GM10266 (cell line): ENCODE measurements at regions not wholly inside any gene's neighbourhood (a gene's known extent, or its start where the extent isn't known, plus 50 kb on each side); places are given as distances from the start of the nearest gene placed in this dataset.

Experiments
- DNase-seq: peaks from one replicate; pipeline ENCODE4 v3.0.0; 2012; ENCODE audit errors: extremely low spot score
- CTCF ChIP-seq: IDR thresholded peaks from 2 replicates; pipeline ENCODE4 v1.5.1; 2012; ENCODE audit warnings: mild to moderate bottlenecking, low read depth; ENCODE audit not compliant: control insufficient read depth, insufficient read depth; ENCODE audit errors: missing control alignments

GRCh38 chr13:69109891-69110525 lies 997.6 kb upstream of the ATXN8OS start:
- no peak for DNase-seq
- no peak for TF ChIP-seq CTCF

GRCh38 chr13:69108486-69108885 lies 999.1 kb upstream of the ATXN8OS start:
- no peak for DNase-seq
- TF ChIP-seq CTCF = no peak

- TF ChIP-seq CTCF = no peak
- DNase-seq = no peak
Observed at GRCh38 chr13:69107436-69107835, 1000.2 kb upstream of the ATXN8OS start.

DNA sequence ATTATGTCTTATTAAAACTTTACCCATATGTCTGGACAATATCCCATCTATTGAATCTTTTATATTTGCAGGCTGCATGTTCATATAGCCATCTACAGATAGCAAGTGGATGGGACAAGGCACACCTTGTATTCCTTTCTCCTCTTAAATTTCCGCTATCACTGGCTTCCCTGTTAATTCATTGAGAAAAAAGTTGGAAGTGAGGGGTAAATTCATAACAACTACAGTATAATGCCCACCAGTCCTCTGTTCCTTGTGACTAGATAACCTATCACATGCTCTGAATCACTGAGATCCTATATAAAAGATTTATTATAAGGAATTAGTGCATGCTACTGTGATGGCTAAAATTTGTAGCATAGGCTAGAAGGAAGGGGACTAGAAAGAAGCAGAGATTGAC lies 1005.8 kb upstream of the ATXN8OS start:
- no peak for TF ChIP-seq CTCF
- DNase-seq = no peak

GRCh38 chr13:69094485-69094884 lies 1013.1 kb upstream of the ATXN8OS start:
- DNase-seq = no peak
- TF ChIP-seq CTCF = no peak

DNA sequence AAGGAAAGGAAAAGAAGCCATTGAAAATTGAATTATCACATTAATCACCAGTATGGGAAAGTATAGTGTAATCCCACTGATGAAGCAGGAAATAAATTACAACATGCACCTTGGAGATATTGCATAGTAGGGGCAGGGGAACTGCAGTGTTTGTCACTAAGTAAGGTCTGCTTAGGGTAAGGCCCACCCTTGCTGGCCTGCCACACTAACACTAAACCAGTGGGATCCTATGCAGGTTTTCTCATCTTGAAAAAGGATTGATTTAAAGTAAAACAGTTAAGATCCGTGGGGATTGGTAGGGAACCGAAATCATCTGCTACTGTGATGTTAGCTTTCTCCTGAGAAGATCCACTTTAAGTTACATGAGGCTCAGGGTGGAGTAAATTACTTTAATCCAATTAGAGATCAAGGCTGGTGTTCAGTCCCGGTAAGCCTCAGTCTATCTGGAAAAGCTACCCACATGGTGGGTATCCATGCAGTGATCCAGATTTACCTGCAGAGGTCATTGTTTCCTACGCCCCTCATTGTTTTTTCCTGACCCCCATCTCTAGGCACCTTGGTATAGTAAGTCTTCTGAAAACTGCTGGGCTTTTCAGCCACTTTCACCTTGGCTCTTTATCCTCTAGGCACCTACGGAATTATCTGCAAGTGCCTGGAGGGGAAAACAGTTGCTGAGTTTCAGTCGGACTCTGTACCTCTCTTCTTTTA lies 1014.9 kb upstream of the ATXN8OS start:
- no peak for DNase-seq
- TF ChIP-seq CTCF = no peak

GRCh38 chr13:69077267-69077666 lies 1030.4 kb upstream of the ATXN8OS start:
- DNase-seq = no peak
- no peak for TF ChIP-seq CTCF
